Pancreas (tissue), 10 donors: ENCODE measurements at regions not wholly inside any gene's neighbourhood (a gene's known extent, or its start where the extent isn't known, plus 50 kb on each side); places are given as distances from the start of the nearest gene placed in this dataset.

Experiments
- ATAC-seq, 4 donors: fragments of 200-7000 bp; cut with Tn5 transposase; one replicate each; pipeline versions ENCODE4 v1.8.0 to v1.9.1; 2020; ENCODE audit warnings: mild to moderate bottlenecking in 4 of 4, moderate library complexity in 4 of 4
- DNase-seq, 6 donors: peaks; one replicate each; pipeline ENCODE4 v3.0.0-alpha.2; 2020
- FAIRE-seq: peaks from 2 replicates; lab custom pipeline; 2012; peaks lifted over from hg19 to GRCh38; lab: Jason Lieb, UNC
- H3K27ac ChIP-seq, 4 donors: fragments of 200-600 bp; sonication (generic); 1 replicate in 3 of 4; 2 replicates in 1 of 4; pipeline versions ENCODE4 v1.5.0 to v1.8.0; 2020
- H3K27me3 ChIP-seq, 4 donors: fragments of 200-600 bp; one replicate each; pipeline ENCODE4 v1.8.0; 2021
- H3K36me3 ChIP-seq, 3 donors: fragments of 200-600 bp; sonication (generic) in 1 of 3; one replicate each; pipeline versions ENCODE4 v1.5.0 to v1.8.0; 2020 to 2021
- H3K4me1 ChIP-seq, 3 donors: fragments of 200-600 bp; one replicate each; pipeline ENCODE4 v1.8.0; 2021
- H3K4me3 ChIP-seq, 4 donors: fragments of 200-600 bp; sonication (generic) in 2 of 4; one replicate each; pipeline versions ENCODE4 v1.5.0 to v1.8.0; 2020 to 2021
- H3K9me3 ChIP-seq, 4 donors: fragments of 200-600 bp; one replicate each; pipeline ENCODE4 v1.8.0; 2021
- WGBS, 2 donors: extraction: QIAGEN DNeasy Blood & Tissue Kit; methylation state at CpG; one replicate each; pipeline ENCODE4 v1.1.7; 2013; 5-methylcytosine and 5-hydroxymethylcytosine counted together
- intact Hi-C, 3 donors: fragments of 100-400 bp; cut with DNase I; formaldehyde crosslinking; loops; one replicate each; pipeline versions ENCODE4 v1.11.1 to v1.14.2; 2022
- TF ChIP-seq, protein P1 (sequence below), 4 donors: fragments of 200-600 bp; sonication (generic) in 3 of 4; IDR thresholded peaks; one replicate each; pipeline versions ENCODE4 v1.5.0 to v1.8.0; 2021; ENCODE audit warnings: antibody characterized with exemption in 4 of 4
- donor health status: healthy with polysubstance abuse.
- donor health status: DM: no; HTN: no; CAD: no; lungs with moderate emphysema.
- donor health status: DM: no; HTN: no; CAD: no.
- donor health status: control.
- donor health status: control.
- donor health status: Bipolar disorder and iron deficiency.
- donor health status: DM: yes; HTN: yes; CAD: no.
- donor health status: DM: no; HTN: no; CAD: no.
- donor health status: DM: no; HTN: no; CAD: no.
- donor health status: DM: yes; HTN: yes; CAD: no.

DNA sequence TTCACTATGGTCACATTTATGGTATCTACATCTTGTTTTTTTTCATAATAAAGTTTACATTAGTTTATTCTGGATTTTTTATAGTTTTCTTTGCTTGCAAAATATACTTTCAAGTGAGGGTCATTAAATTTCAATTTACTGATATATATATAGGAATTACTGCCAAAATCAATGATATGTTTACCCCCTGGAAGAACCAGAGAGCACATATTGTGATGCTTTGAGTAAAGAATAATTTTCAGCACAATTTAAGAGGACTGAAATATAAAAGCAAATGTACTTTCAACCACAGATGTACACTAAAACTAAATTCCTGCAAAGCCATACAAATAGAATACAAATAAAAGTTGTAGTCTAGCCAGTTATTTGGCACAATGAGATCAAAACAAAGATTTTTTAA lies 242.2 kb upstream of the PCDH18 start:
- H3K27me3 ChIP-seq, result no peaks in the 10 kb centered on the region
- no peaks in the 10 kb centered on the region for H3K4me1 ChIP-seq
- FAIRE-seq (no peak), DNase-seq (no peak), ATAC-seq (no peak)
- intact Hi-C loops, result no loop called here
- TF ChIP-seq, protein P1, sequence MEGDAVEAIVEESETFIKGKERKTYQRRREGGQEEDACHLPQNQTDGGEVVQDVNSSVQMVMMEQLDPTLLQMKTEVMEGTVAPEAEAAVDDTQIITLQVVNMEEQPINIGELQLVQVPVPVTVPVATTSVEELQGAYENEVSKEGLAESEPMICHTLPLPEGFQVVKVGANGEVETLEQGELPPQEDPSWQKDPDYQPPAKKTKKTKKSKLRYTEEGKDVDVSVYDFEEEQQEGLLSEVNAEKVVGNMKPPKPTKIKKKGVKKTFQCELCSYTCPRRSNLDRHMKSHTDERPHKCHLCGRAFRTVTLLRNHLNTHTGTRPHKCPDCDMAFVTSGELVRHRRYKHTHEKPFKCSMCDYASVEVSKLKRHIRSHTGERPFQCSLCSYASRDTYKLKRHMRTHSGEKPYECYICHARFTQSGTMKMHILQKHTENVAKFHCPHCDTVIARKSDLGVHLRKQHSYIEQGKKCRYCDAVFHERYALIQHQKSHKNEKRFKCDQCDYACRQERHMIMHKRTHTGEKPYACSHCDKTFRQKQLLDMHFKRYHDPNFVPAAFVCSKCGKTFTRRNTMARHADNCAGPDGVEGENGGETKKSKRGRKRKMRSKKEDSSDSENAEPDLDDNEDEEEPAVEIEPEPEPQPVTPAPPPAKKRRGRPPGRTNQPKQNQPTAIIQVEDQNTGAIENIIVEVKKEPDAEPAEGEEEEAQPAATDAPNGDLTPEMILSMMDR (IDR thresholded peaks at IDR 0.05), result no peak
- no peak overlapping the region for H3K4me3 ChIP-seq
- H3K9me3 ChIP-seq, result no peaks in the 10 kb centered on the region
- no peak overlapping the region for H3K27ac ChIP-seq
- no peaks in the 10 kb centered on the region for H3K36me3 ChIP-seq

DNA sequence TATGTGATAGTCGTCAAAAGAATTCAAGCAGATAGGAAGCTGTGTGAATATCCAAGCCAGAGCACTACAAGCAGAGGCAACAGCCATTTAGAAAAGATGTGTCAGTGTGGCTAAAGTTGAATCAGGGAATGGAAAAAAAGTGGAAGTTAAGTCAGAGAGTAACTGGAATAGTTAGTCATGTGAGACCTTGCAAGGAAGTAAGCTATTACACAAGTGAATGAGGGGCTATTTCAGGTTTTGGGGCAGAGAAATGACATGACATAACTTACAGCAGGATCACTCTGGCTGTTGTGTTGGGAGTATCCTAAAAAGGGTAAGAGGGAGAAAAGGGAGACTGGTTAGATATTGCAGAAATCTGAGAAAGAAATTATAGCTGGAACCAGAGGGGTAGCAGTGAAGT lies 236.6 kb upstream of the PCDH18 start:
- Histone ChIP-seq H3K4me3 (no peak overlapping the region), H3K4me1 (no peaks in the 10 kb centered on the region), H3K36me3 (no peaks in the 10 kb centered on the region), H3K27me3 (no peaks in the 10 kb centered on the region), H3K9me3 (no peaks in the 10 kb centered on the region), H3K27ac (no peak overlapping the region)
- FAIRE-seq (no peak), ATAC-seq (no peak), DNase-seq (no peak)
- 67 to 76% methylated on average over 1 of the region's 1 CpG for WGBS, 2 donors
- intact Hi-C loops, result no loop called here
- TF ChIP-seq, protein P1 (IDR thresholded peaks at IDR 0.05), result no peak

DNA sequence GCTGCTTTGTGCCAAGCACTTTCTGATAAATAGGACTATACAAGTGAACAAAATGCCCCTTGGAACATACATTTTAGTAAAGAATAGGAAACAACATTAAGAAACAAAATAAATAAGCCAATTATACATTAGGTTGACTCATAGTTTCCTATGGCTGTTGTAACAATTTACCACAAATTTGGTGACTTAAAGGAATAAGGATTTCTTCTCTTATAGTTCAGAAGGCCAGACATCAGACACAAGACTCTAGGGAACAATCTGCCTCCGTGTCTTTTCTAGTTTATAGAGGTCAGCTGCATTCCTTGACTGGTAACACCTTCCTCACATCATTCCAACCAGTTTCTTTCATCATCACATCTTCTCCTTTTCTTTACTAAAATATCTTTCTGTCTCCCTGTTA lies 235.9 kb upstream of the PCDH18 start:
- WGBS, 2 donors, result 41 to 57% methylated on average over 1 of the region's 1 CpG
- H3K4me3 ChIP-seq, result no peak overlapping the region
- TF ChIP-seq, protein P1 (IDR thresholded peaks at IDR 0.05), result no peak
- no peaks in the 10 kb centered on the region for H3K27me3 ChIP-seq
- H3K9me3 ChIP-seq, result no peaks in the 10 kb centered on the region
- no peaks in the 10 kb centered on the region for H3K4me1 ChIP-seq
- FAIRE-seq, result no peak
- DNase-seq, result no peak
- H3K36me3 ChIP-seq, result no peaks in the 10 kb centered on the region
- intact Hi-C loops, result no loop called here
- ATAC-seq, result no peak
- H3K27ac ChIP-seq, result no peak overlapping the region

DNA sequence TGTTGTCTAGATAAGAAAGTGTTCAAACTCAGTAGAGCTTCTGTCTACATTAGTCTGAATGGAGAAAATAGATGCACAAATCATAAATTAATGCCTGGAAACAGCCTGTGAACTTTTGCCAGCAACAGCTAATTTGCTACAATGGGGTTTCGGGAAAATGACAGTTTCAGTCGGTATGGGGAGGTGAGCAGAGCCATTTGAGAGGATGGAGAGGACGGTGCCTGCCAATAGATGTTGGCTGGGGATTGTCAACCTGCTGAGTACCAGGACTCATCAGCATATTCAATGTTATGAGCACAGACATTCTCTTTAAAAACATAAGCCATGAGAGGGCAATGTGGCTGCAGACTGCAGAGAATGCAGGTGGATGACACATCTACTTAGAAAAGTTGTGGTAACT lies 230.3 kb upstream of the PCDH18 start:
- H3K9me3 ChIP-seq, result no peaks in the 10 kb centered on the region
- H3K36me3 ChIP-seq, result no peaks in the 10 kb centered on the region
- TF ChIP-seq, protein P1 (IDR thresholded peaks at IDR 0.05), result no peak
- no peaks in the 10 kb centered on the region for H3K4me1 ChIP-seq
- H3K27ac ChIP-seq, result no peak overlapping the region
- no peak overlapping the region for H3K4me3 ChIP-seq
- 50 to 85% methylated on average over 3 of the region's 3 CpGs for WGBS, 2 donors
- H3K27me3 ChIP-seq, result no peaks in the 10 kb centered on the region
- intact Hi-C loops, result no loop called here
- ATAC-seq (no peak), DNase-seq (no peak), FAIRE-seq (no peak)

DNA sequence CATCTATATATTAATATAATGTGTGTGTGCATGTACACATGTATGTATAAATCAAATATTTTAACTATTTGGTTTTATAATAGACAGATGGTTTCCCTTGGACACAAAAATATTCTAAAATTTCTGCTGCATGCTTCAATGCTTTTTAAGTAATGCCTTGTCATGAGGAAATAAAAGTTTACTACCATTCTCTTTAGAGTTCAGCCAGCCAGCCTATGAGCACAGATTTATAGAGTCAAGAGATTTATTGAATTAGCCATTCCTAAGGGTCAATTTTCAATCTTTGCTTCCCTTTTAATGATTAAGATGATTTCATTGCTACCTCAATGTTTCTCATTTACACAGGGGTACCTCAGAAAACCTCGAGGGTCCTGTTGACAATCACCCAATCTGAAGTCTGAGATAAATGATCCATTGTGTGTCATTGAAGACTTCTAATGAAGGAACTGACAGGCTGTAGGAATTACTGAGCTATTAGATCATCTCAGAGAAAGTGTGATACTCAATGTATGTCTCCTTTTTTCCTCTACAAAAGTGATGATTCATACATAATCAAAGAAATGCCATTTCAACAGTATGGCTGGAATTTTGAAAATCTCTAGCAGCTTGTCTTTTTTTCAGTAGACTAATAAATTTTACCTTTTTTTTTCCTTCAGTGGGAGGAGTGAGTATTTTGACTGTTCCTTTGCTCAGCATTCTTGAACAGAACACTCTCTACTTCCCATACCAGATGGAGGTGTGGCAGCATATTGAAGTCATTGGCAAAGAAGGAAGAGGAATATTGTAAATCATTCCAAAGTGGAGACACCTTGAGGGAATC lies 222.6 kb upstream of the PCDH18 start:
- no peaks in the 10 kb centered on the region for H3K9me3 ChIP-seq
- H3K36me3 ChIP-seq, result no peaks in the 10 kb centered on the region
- FAIRE-seq, result no peak
- DNase-seq, result no peak
- intact Hi-C loops, result no loop called here
- no peak overlapping the region for H3K4me3 ChIP-seq
- no peak for ATAC-seq
- TF ChIP-seq, protein P1 (IDR thresholded peaks at IDR 0.05), result no peak
- 8 to 12% methylated on average over 1 of the region's 1 CpG for WGBS, 2 donors
- H3K27ac ChIP-seq, result no peak overlapping the region
- no peaks in the 10 kb centered on the region for H3K4me1 ChIP-seq
- H3K27me3 ChIP-seq, result no peaks in the 10 kb centered on the region
